ENCODE measurements at regions not wholly inside any gene's neighbourhood (a gene's known extent, or its start where the extent isn't known, plus 50 kb on each side); places are given as distances from the start of the nearest gene placed in this dataset.

- H3K27me3 ChIP-seq (ENCODE audit: insufficient read depth, low read length), result no peaks in the 10 kb centered on the region
- no peaks in the 10 kb centered on the region for H3K79me2 ChIP-seq (ENCODE audit: insufficient read depth, low read length)
- H3K36me3 ChIP-seq (ENCODE audit: insufficient read depth, low read length), result no peaks in the 10 kb centered on the region
- no peak overlapping the region for H3K4me3 ChIP-seq (ENCODE audit: insufficient read depth, low read length)
- TF ChIP-seq CTCF (IDR thresholded peaks at IDR 0.05; ENCODE audit: extremely low read depth, low read depth, low read length), result no peak
- no peaks in the 10 kb centered on the region for H4K20me1 ChIP-seq (ENCODE audit: insufficient read depth, low read length)
- H3K4me1 ChIP-seq (ENCODE audit: insufficient read depth, low read length), result peaks cover 21% of the 10 kb centered on the region
- H3K4me2 ChIP-seq (ENCODE audit: insufficient read depth, low read length), result no peak overlapping the region
- no peak overlapping the region for H2AFZ ChIP-seq (ENCODE audit: low read length)
- no peaks in the 10 kb centered on the region for H3K9me3 ChIP-seq (ENCODE audit: low read depth, low read length)
- no peak overlapping the region for H3K27ac ChIP-seq (ENCODE audit: low read depth, low read length)
- no peak for DNase-seq (ENCODE audit: insufficient read length, low spot score, missing footprints)
These were observed 70.1 kb downstream of the ABCC12 start for GRCh38 chr16:48085729-48086128.

- H3K4me2 ChIP-seq (ENCODE audit: insufficient read depth, low read length), result no peak overlapping the region
- H3K9me3 ChIP-seq (ENCODE audit: low read depth, low read length), result no peaks in the 10 kb centered on the region
- H3K79me2 ChIP-seq (ENCODE audit: insufficient read depth, low read length), result no peaks in the 10 kb centered on the region
- no peaks in the 10 kb centered on the region for H3K36me3 ChIP-seq (ENCODE audit: insufficient read depth, low read length)
- no peak overlapping the region for H2AFZ ChIP-seq (ENCODE audit: low read length)
- H3K27ac ChIP-seq (ENCODE audit: low read depth, low read length), result no peak overlapping the region
- no peak for DNase-seq (ENCODE audit: insufficient read length, low spot score, missing footprints)
- H3K4me3 ChIP-seq (ENCODE audit: insufficient read depth, low read length), result no peak overlapping the region
- no peaks in the 10 kb centered on the region for H3K27me3 ChIP-seq (ENCODE audit: insufficient read depth, low read length)
- TF ChIP-seq CTCF (IDR thresholded peaks at IDR 0.05; ENCODE audit: extremely low read depth, low read depth, low read length), result no peak
- peaks cover 26% of the 10 kb centered on the region for H3K4me1 ChIP-seq (ENCODE audit: insufficient read depth, low read length)
- H4K20me1 ChIP-seq (ENCODE audit: insufficient read depth, low read length), result no peaks in the 10 kb centered on the region
These were observed 71.0 kb downstream of the ABCC12 start for GRCh38 chr16:48084826-48085225.

GRCh38 chr16:48082516-48082915 is 73.3 kb downstream of the ABCC12 start:
- Histone ChIP-seq H3K27me3 (ENCODE audit: insufficient read depth, low read length) (no peaks in the 10 kb centered on the region), H2AFZ (ENCODE audit: low read length) (no peak overlapping the region), H3K36me3 (ENCODE audit: insufficient read depth, low read length) (no peaks in the 10 kb centered on the region), H3K27ac (ENCODE audit: low read depth, low read length) (peak overlapping the region; percentile 82), H3K4me1 (ENCODE audit: insufficient read depth, low read length) (peaks cover 26% of the 10 kb centered on the region), H4K20me1 (ENCODE audit: insufficient read depth, low read length) (no peaks in the 10 kb centered on the region), H3K79me2 (ENCODE audit: insufficient read depth, low read length) (no peaks in the 10 kb centered on the region), H3K4me3 (ENCODE audit: insufficient read depth, low read length) (no peak overlapping the region), H3K4me2 (ENCODE audit: insufficient read depth, low read length) (peak overlapping the region; percentile 5), H3K9me3 (ENCODE audit: low read depth, low read length) (no peaks in the 10 kb centered on the region)
- DNase-seq (ENCODE audit: insufficient read length, low spot score, missing footprints), result peak; percentile 74
- TF ChIP-seq CTCF (IDR thresholded peaks at IDR 0.05; ENCODE audit: extremely low read depth, low read depth, low read length), result no peak

GRCh38 chr16:48081656-48082055 is 74.1 kb downstream of the ABCC12 start:
- Histone ChIP-seq H3K79me2 (ENCODE audit: insufficient read depth, low read length) (no peaks in the 10 kb centered on the region), H2AFZ (ENCODE audit: low read length) (no peak overlapping the region), H4K20me1 (ENCODE audit: insufficient read depth, low read length) (no peaks in the 10 kb centered on the region), H3K4me2 (ENCODE audit: insufficient read depth, low read length) (peak overlapping the region; percentile 5), H3K4me3 (ENCODE audit: insufficient read depth, low read length) (no peak overlapping the region), H3K27ac (ENCODE audit: low read depth, low read length) (peak overlapping the region; percentile 82), H3K36me3 (ENCODE audit: insufficient read depth, low read length) (no peaks in the 10 kb centered on the region), H3K9me3 (ENCODE audit: low read depth, low read length) (no peaks in the 10 kb centered on the region), H3K27me3 (ENCODE audit: insufficient read depth, low read length) (no peaks in the 10 kb centered on the region), H3K4me1 (ENCODE audit: insufficient read depth, low read length) (peaks cover 35% of the 10 kb centered on the region)
- DNase-seq (ENCODE audit: insufficient read length, low spot score, missing footprints), result peak; percentile 84
- TF ChIP-seq CTCF (IDR thresholded peaks at IDR 0.05; ENCODE audit: extremely low read depth, low read depth, low read length), result no peak
